GM21423 (cell line): ENCODE measurements at regions not wholly inside any gene's neighbourhood (a gene's known extent, or its start where the extent isn't known, plus 50 kb on each side); places are given as distances from the start of the nearest gene placed in this dataset.
"Not testable (repeated sequence)": the region's sequence is repeated elsewhere in the genome, so short reads cannot be mapped to it uniquely, and the experiment has no call there.

ENCODE experiments used
- ATAC-seq: cut with Tn5 transposase; IDR thresholded peaks from one replicate; pipeline ENCODE4 v1.9.1; 2021; ENCODE audit warnings: mild to moderate bottlenecking, moderate library complexity; ENCODE audit not compliant: unreplicated experiment

- ATAC-seq = no peak
Observed at GRCh38 chr13:110045202-110045601, 258.8 kb upstream of the IRS2 start.

GRCh38 chr13:110044551-110045111 is 258.2 kb upstream of the IRS2 start:
- no peak for ATAC-seq

- no peak for ATAC-seq
Observed at GRCh38 chr13:110042253-110042950, 256.0 kb upstream of the IRS2 start.

DNA sequence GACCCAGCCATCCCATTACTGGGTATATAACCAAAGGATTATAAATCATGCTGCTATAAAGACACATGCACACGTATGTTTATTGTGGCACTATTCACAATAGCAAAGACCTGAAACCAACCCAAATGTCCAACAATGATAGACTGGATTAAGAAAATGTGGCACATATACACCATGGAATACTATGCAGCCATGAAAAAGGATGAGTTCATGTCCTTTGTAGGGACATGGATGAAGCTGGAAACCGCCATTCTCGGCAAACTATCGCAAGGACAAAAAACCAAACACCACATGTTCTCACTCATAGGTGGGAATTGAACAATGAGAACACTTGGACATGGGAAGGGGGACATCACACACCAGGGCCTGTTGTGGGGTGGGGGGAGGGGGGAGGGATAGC is 255.3 kb upstream of the IRS2 start:
- ATAC-seq = not testable (repeated sequence)

GRCh38 chr13:110037925-110038573 is 251.7 kb upstream of the IRS2 start:
- no peak for ATAC-seq

DNA sequence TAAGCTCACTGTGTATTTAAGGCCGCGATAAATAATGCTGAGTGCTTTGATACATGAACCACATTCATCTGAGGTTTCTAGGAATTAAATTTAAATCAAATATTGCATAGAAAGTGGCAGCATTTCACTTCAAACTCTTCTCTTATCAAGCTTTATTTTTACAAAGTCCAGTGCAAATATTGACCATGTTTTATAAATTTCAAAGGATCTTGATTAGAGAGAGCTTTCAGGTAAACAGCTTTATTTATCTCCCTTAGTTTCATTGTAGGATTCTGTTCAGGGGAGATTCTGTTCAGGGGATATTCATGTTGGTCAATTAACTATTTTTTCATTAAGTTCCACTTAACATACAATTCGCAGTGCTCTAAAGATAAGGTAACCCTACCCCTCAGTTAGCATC is 249.7 kb upstream of the IRS2 start:
- ATAC-seq = no peak

- ATAC-seq = no peak
Observed at GRCh38 chr13:110034031-110034549, 247.7 kb upstream of the IRS2 start.

GRCh38 chr13:110032969-110033368 is 246.6 kb upstream of the IRS2 start:
- ATAC-seq = no peak

DNA sequence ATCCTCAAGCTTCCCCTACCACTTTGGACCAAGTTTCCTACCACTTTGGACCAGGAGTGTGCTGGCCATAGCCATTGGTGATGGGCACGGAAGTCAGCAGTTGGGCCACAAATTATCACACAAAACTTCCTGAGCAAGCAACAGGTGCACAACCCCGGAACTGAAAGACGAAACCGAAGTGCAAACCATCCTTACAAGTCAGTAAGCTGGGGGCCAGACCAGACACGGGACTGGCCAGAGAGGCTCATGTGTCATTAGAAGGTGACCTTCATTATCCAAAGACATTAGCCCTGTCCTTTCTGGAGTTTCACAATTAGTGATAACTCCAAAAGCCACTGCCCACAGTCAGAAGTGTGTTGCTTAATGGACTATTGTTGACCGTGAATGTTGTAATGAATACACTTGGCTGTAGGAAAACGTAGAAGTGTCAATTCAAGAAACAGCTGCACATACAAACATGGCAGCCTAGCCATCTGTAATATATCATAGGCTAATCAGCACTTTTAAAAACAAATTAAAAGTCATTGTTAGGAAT is 244.1 kb upstream of the IRS2 start:
- ATAC-seq = no peak

- ATAC-seq = no peak
Observed at GRCh38 chr13:110028838-110029621, 242.6 kb upstream of the IRS2 start.

- no peak for ATAC-seq
Observed at GRCh38 chr13:110028311-110028710, 241.9 kb upstream of the IRS2 start.

GRCh38 chr13:110027470-110028240 is 241.3 kb upstream of the IRS2 start:
- ATAC-seq = no peak

DNA sequence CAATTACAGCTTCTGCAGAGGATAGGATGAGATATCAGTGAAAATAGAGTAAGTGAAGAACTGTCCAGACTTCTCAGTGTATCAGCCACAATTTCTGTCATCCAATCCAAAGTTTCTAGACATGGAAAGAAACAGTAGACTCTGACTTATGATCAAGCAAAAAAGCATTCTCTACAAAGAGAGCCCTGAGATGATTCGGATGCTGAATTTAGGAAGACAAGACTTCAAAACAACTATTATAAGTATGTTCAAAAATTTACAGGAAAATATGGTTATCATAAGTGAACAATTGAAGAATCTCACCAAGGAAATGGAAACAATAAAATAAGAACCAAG is 238.2 kb upstream of the IRS2 start:
- ATAC-seq = no peak

- ATAC-seq = no peak
Observed at GRCh38 chr13:110023729-110024644, 237.6 kb upstream of the IRS2 start.

DNA sequence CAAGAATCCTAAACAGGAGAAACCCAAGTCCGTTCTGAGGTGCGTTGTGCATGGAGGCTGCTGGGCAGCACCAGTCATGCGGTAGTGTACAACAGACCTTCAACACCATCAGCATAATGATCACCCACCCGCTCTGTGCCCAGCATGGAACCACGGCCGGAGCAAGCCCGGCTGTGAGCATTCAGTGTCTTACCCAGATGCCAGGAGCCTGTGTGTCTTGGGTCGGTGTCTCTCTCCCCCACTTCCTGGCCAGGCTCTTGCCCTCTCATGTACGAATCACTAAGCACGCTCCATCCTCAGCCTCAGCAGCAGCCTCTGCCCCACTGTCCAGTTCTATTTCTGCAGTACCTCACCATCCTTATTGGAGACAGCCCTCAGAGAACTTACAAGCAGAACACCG is 231.6 kb upstream of the IRS2 start:
- ATAC-seq = no peak

DNA sequence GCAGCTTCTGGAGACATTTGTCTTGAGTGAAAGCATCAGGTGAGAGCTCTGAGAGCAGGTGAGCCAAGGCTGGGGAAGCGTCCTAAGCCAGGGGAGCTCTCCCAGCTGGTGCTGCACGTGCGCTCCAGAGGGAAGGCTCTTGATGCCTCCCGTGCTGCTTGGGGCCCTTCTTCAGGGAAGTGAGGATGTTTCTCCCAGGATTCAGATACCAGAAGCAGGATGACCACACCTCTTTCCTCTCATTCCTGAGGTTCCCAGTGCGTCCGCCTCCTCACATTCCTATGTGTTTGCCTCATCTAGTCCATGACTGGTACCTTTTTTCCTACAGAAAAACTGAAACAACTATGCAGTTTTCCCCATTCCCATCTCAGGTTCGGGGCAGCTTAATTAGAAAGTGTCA is 231.0 kb upstream of the IRS2 start:
- ATAC-seq = no peak

DNA sequence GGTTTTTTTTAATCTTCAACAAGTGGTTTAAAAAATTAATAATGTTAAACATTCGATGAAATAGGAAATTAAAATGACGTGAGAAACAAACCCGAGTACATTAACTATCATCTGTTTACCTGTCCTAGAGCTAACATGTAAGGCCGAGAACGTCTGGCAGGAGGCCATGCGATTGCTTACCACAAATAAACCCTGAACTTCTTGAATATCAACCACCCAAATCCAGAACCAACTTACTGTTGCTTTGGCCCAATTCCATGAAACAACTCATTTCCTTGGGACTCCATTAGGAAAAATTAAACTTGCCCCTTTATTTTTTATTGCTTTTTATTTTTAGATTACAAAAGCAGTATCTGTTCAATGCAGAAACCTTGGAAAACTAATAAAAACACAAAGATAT is 228.9 kb upstream of the IRS2 start:
- ATAC-seq = no peak

- no peak for ATAC-seq
Observed at GRCh38 chr13:110014719-110015118, 228.3 kb upstream of the IRS2 start.

DNA sequence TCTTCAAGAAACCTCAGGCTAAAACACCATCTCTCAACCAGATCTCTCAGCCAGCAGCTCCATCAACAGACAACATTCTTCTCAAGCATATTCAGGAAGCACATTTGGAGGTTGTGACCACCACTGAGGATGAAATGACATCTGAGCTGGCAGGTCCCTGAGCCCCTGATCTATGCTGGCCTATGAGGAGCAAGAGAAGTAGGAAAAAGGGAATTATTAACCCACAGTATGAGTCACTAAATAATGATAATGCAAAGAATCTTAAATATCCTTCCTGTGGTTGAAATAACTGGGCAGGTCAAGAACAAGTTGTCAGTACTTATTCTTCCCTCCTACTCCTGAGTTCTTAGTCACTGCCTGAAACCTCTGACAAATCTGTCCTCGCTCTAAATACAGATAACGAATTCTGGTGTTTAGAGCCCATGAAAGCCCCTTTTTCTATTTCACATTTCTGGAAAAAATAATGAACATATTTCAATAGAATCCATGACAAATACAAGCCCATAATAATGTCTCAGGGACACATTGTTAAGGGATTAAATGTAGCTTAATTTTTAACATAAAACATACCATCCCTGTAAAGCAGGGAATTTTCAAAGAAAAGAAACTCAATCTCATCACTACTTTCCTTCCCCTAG is 225.8 kb upstream of the IRS2 start:
- no peak for ATAC-seq
